SK-N-MC (cell line): ENCODE measurements at regions not wholly inside any gene's neighbourhood (a gene's known extent, or its start where the extent isn't known, plus 50 kb on each side); places are given as distances from the start of the nearest gene placed in this dataset.

ENCODE experiments used
- EZH2 ChIP-seq: fragments of 200-600 bp; sonication (generic); IDR thresholded peaks from one replicate; pipeline ENCODE4 v1.6.1; 2017; ENCODE audit warnings: antibody characterized with exemption
- POLR2AphosphoS5 ChIP-seq: IDR thresholded peaks from 2 replicates; pipeline ENCODE4 v1.6.1; 2012; ENCODE audit warnings: mild to moderate bottlenecking, low read depth, low read length, borderline replicate concordance

GRCh38 chr1:208644401-208645160 is 400.4 kb upstream of the PLXNA2 start:
- TF ChIP-seq POLR2AphosphoS5 (no peak), EZH2 (no peak)
